GM23248 (cell line): ENCODE measurements at regions not wholly inside any gene's neighbourhood (a gene's known extent, or its start where the extent isn't known, plus 50 kb on each side); places are given as distances from the start of the nearest gene placed in this dataset.
"Not testable (repeated sequence)": the region's sequence is repeated elsewhere in the genome, so short reads cannot be mapped to it uniquely, and the experiment has no call there.

ENCODE experiments used
- EZH2 ChIP-seq: fragments of 200-600 bp; sonication (generic); IDR thresholded peaks from 2 replicates; pipeline ENCODE4 v1.6.1; 2018; ENCODE audit warnings: antibody characterized with exemption, mild to moderate bottlenecking; ENCODE audit not compliant: insufficient read depth, poor library complexity, severe bottlenecking
- EZH2phosphoT487 ChIP-seq: fragments of 200-600 bp; sonication (generic); IDR thresholded peaks from 2 replicates; pipeline ENCODE4 v1.6.1; 2018; ENCODE audit warnings: antibody characterized with exemption, moderate library complexity, mild to moderate bottlenecking, low read depth; ENCODE audit not compliant: insufficient read depth

DNA sequence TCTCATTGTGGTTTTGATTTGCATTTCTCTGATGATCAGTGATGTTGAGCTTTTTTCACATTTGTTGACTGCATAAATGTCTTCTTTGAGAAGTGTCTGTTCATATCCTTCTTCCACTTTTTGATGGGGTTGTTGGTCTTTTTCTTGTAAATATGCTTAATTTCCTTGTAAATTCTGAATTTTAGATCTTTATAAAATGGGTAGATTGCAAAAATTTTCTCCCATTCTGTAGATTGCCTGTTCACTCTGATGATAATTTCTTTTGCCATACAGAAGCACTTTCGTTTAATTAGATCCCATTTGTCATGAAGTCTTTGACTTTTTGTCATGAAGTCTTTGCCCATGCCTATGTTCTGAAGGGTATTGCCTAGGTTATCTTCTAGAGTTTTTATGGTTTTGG, 817.5 kb downstream of the STPG2 start:
- TF ChIP-seq EZH2, EZH2phosphoT487: not testable (repeated sequence)
